ENCODE measurements at regions not wholly inside any gene's neighbourhood (a gene's known extent, or its start where the extent isn't known, plus 50 kb on each side); places are given as distances from the start of the nearest gene placed in this dataset.

DNA sequence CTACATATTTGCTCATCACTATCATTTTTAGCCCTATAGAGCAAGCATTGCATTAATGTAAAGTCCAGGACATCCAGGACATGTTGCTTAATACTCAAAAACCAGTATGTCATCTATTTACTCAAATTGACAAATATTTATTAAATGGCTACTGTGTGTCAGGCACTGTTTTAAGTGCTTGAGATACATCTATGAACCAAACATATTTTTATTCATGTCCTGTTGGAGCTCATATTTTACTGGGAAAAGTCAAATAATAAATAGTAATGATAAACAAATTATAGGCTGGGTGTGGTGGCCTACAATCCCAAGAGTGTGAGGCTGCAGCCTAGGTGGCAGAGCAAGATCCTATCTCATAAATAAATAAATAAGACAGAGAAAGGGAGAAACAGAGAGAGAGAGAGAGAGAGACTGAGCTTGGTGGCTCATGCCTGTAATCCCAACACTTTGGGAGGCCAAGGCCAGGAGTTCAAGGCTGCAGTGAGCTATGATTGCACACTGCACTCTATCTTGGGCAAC is 227.9 kb downstream of the GJA1 start:
- no peak overlapping the region for H3K4me3 ChIP-seq (ENCODE audit: low read depth, low read length)
- DNase-seq (ENCODE audit: low read depth): no peak
- TF ChIP-seq, protein P1, sequence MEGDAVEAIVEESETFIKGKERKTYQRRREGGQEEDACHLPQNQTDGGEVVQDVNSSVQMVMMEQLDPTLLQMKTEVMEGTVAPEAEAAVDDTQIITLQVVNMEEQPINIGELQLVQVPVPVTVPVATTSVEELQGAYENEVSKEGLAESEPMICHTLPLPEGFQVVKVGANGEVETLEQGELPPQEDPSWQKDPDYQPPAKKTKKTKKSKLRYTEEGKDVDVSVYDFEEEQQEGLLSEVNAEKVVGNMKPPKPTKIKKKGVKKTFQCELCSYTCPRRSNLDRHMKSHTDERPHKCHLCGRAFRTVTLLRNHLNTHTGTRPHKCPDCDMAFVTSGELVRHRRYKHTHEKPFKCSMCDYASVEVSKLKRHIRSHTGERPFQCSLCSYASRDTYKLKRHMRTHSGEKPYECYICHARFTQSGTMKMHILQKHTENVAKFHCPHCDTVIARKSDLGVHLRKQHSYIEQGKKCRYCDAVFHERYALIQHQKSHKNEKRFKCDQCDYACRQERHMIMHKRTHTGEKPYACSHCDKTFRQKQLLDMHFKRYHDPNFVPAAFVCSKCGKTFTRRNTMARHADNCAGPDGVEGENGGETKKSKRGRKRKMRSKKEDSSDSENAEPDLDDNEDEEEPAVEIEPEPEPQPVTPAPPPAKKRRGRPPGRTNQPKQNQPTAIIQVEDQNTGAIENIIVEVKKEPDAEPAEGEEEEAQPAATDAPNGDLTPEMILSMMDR (conservative IDR thresholded peaks at IDR 0.05; ENCODE audit: low read depth, low read length): no peak

DNA sequence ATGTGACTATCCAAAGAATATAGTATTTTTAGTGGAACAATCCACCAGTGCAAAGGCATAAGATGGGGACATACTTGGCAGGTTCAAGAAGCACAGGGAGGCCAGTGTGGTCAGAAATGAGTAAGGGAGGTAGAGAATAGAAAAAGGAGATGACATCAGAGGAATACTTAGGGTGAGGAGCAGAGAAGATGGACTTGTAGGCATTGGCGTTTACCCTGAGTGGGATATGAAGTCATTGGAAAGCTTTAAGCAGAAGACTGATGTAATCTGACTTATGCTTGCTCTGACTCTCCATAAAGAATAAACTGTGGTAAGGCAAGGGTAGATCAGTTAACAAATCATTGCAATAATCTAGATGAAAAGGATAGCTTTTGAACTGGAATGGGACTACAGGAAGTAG is 228.7 kb downstream of the GJA1 start:
- H3K4me3 ChIP-seq (ENCODE audit: low read depth, low read length): no peak overlapping the region
- DNase-seq (ENCODE audit: low read depth): no peak
- TF ChIP-seq, protein P1 (conservative IDR thresholded peaks at IDR 0.05; ENCODE audit: low read depth, low read length): no peak

DNA sequence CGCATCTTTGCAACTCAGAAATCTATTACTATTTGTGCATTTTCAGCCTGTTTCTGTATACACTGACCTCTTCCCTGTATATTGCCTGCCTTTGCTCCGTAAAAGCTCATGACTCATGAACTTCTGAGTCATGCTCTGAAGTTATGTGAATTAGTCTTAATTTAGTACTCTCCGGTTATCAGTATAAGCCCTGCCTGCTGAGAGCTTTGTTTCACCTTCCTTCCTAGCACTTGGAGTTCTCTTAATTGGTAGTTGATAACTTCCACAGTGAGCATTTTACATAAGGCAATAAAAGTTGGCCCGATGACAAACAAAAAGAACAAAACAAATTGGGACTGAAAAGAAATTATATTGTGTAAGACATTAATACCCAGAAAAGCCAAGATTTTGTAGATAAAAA is 231.4 kb downstream of the GJA1 start:
- no peak overlapping the region for H3K4me3 ChIP-seq (ENCODE audit: low read depth, low read length)
- TF ChIP-seq, protein P1 (conservative IDR thresholded peaks at IDR 0.05; ENCODE audit: low read depth, low read length): no peak
- DNase-seq (ENCODE audit: low read depth): peak; percentile 87

DNA sequence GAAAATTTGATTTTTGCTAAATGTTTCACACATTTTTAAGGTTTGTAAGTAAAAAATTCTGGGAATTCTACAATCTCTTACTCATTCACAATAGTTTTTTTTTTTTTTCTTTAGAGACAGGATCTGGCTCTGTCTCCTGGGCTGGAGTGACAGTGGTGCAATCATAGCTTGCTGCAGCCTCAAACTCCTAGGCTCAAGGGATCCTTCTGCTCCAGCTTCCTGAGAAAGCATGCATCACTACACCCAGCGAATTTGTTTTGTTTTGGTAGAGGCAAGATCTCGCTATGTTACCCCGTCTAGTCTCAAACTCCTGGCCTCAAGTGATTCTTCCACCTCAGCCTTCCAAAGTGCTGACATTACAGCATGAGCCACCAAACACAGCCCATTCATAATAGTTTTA is 232.8 kb downstream of the GJA1 start:
- DNase-seq (ENCODE audit: low read depth): peak; percentile 45
- H3K4me3 ChIP-seq (ENCODE audit: low read depth, low read length): no peak overlapping the region
- TF ChIP-seq, protein P1 (conservative IDR thresholded peaks at IDR 0.05; ENCODE audit: low read depth, low read length): no peak

DNA sequence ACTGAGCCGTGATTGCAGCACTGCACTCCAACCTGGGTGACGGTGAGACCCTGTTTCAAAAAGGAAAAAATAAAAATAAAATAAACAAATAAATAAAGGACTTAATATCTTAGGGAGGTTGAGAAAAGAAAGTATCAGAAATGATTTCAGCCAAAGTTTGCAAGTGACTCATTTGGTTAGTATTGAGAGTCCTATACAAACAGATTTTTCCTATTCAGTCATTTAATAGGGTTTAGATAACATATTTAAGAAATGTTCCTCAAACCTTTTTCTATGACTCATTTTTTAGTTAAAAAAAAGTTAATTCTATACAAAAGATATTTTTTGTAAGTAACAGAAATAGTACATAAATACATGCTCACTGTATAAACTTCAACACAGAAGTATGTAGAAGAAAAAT is 235.1 kb downstream of the GJA1 start:
- peak; percentile 56 for DNase-seq (ENCODE audit: low read depth)
- TF ChIP-seq, protein P1 (conservative IDR thresholded peaks at IDR 0.05; ENCODE audit: low read depth, low read length): no peak
- no peak overlapping the region for H3K4me3 ChIP-seq (ENCODE audit: low read depth, low read length)

DNA sequence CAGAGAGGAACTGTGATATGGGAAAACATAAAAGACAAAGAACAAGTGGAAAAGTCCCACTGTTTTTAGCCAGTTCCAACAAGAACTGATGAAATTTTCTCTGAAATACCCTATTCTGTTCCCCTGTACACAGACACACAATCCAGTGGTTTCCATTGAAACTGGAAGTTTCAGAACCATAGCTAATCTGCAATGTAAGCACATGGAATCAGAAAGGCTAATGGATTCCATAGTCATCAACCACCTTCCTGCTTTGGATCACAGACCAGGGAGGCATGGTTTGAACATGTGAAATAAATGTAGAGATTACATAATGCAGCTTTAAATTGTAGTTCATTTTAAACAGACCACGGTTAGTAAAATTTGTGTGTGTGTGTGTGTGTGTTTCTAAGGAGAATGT is 242.1 kb downstream of the GJA1 start:
- no peak overlapping the region for H3K4me3 ChIP-seq (ENCODE audit: low read depth, low read length)
- no peak for DNase-seq (ENCODE audit: low read depth)
- TF ChIP-seq, protein P1 (conservative IDR thresholded peaks at IDR 0.05; ENCODE audit: low read depth, low read length): no peak

DNA sequence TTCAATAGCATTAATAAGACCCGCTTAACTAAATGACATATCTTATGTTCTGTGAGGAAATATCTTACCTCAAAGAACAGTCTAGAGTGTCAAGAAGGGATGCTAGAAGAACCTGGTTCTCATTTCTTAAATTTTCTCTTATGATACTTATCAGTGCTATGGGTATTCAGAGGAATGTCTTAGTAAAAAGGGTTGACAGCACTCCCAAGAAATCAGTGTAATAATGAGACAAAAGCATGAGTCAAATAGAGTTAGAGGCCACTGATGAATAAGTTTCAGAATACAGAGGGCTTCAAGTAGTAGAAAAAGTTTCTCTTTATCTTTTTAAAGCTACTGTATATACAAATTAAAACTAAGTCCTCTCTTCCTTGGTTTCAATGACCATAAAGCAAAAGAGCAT is 242.8 kb downstream of the GJA1 start:
- DNase-seq (ENCODE audit: low read depth): no peak
- TF ChIP-seq, protein P1 (conservative IDR thresholded peaks at IDR 0.05; ENCODE audit: low read depth, low read length): no peak
- H3K4me3 ChIP-seq (ENCODE audit: low read depth, low read length): no peak overlapping the region

Data from choroid plexus epithelial cell (primary cell).